BJ (cell line): ENCODE measurements at regions not wholly inside any gene's neighbourhood (a gene's known extent, or its start where the extent isn't known, plus 50 kb on each side); places are given as distances from the start of the nearest gene placed in this dataset.
"Not testable (repeated sequence)": the region's sequence is repeated elsewhere in the genome, so short reads cannot be mapped to it uniquely, and the experiment has no call there.

Experiments
- CTCF ChIA-PET: fragments of 350-600 bp; formaldehyde crosslinking; extraction: SDS; loops from one replicate; lab custom pipeline; 2021; ENCODE audit warnings: antibody characterized with exemption, inconsistent platforms; lab: Yijun Ruan, JAX
- POLR2A ChIA-PET: fragments of 300-600 bp; sonication (Branson Sonifier 250); formaldehyde crosslinking; extraction: SDS; loops from one replicate; lab custom pipeline; 2021; ENCODE audit warnings: antibody characterized with exemption; lab: Charles Lee
- DNase-seq: peaks from one replicate; pipeline ENCODE4 v3.0.0-alpha.2; 2011; ENCODE audit warnings: low read depth
- H3K27me3 ChIP-seq: 2 replicates; pipeline ENCODE4 v1.6.0; 2011; ENCODE audit warnings: low read length; ENCODE audit not compliant: control insufficient read depth, insufficient read depth
- H3K36me3 ChIP-seq: 2 replicates; pipeline ENCODE4 v1.5.1; 2011; ENCODE audit warnings: low read length; ENCODE audit not compliant: control insufficient read depth, insufficient read depth
- H3K4me3 ChIP-seq: 2 replicates; pipeline ENCODE4 v1.5.1; 2011; ENCODE audit warnings: low read depth, mild to moderate bottlenecking, control low read depth, low read length
- TF ChIP-seq, protein P1 (sequence below): IDR thresholded peaks from 2 replicates; pipeline ENCODE4 v1.5.1; 2011; ENCODE audit warnings: low read depth, mild to moderate bottlenecking, control low read depth, inconsistent platforms, low read length, moderate library complexity; ENCODE audit not compliant: insufficient read depth

DNA sequence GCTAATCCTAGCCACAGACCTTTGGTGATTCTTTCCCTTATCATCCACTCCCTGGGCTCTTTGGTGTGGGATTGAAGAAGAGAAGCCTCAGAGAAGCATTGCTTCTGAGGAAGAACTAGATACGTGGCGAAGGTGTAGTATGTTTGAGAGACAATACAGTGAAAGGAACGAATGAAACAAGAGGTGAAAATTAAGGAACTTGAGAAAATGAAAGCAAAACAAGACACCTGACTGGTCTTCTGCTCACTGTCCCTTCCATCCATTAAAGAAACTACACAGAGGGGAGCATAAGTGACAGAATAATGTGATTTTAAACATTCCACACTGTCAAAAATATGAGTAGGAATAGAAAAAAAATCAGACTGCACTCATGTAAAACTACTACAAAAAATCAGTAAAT lies 219.6 kb upstream of the NPSR1 start:
- ChIA-PET CTCF (interaction anchor here (0.7 kb wide), 1 partner anchor 52 kb away, joined by 3 read pairs; no protein-coding TSS in a partner anchor), POLR2A (interaction anchor here (0.6 kb wide), 1 partner anchor 13 kb away, joined by 5 read pairs; no protein-coding TSS in a partner anchor)
- Histone ChIP-seq H3K27me3 (no peaks in the 10 kb centered on the region), H3K36me3 (no peaks in the 10 kb centered on the region), H3K4me3 (no peak overlapping the region)
- TF ChIP-seq, protein P1, sequence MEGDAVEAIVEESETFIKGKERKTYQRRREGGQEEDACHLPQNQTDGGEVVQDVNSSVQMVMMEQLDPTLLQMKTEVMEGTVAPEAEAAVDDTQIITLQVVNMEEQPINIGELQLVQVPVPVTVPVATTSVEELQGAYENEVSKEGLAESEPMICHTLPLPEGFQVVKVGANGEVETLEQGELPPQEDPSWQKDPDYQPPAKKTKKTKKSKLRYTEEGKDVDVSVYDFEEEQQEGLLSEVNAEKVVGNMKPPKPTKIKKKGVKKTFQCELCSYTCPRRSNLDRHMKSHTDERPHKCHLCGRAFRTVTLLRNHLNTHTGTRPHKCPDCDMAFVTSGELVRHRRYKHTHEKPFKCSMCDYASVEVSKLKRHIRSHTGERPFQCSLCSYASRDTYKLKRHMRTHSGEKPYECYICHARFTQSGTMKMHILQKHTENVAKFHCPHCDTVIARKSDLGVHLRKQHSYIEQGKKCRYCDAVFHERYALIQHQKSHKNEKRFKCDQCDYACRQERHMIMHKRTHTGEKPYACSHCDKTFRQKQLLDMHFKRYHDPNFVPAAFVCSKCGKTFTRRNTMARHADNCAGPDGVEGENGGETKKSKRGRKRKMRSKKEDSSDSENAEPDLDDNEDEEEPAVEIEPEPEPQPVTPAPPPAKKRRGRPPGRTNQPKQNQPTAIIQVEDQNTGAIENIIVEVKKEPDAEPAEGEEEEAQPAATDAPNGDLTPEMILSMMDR, result no peak
- no peak for DNase-seq

DNA sequence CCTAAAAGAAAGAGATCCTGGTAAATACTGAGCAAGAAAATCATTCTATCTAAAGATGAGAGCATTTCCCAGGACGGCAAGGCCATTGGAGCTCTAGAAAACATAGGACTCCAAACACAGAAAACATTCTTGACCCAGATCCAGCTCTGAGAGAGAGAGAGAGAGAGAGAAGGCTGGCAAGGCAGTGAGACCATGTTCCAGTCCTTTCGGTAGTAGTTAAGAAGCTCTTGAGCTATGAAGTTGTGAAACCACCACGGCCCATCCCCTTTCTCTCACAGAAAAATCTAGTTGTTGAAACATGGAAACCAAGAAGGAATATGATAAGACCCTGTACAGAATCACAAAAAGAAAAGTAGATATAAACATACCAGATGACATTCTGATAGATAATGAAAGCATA lies 212.4 kb upstream of the NPSR1 start:
- Histone ChIP-seq H3K36me3 (no peaks in the 10 kb centered on the region), H3K27me3 (no peaks in the 10 kb centered on the region), H3K4me3 (no peak overlapping the region)
- ChIA-PET POLR2A (no interaction called here), CTCF (no interaction called here)
- TF ChIP-seq, protein P1, result no peak
- DNase-seq, result no peak

DNA sequence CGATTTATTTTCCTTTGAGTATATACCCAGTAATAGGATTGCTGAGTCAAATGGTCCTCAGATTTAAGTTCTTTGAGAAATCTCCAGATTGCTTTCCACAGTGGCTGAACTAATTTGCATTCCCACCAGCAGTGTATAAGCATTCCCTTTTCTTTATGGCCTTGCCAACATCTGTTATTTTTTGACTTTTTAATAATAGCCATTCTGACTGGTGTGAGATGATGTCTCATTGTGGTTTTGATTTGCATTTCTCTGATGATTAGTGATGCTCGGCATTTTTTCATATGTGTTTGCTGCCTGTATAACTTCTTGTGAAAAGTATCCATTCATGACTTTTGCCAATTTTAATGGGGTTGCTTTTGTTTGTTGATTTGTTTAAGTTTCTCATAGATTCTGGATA lies 209.5 kb upstream of the NPSR1 start:
- POLR2A ChIA-PET, H3K4me3 ChIP-seq, H3K27me3 ChIP-seq, H3K36me3 ChIP-seq, CTCF ChIA-PET, DNase-seq: not testable (repeated sequence)

DNA sequence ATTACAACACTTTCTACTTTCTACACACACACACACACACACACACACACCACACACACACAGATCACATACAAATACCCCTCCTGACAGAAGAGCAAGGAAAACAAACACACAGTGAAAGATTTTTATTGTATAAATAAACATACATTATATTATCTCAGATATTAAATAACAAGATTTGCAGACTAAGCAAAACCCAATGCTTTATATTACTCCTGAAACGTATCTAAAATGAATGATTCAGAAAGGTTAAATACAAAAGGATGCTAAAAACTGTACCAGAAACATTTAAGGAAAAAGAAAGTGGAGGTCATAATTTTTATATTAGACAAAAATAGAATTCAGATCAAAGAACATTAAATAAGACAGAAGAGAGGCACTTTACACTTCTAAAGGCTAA lies 208.3 kb upstream of the NPSR1 start:
- Histone ChIP-seq H3K27me3 (no peaks in the 10 kb centered on the region), H3K36me3 (no peaks in the 10 kb centered on the region), H3K4me3 (no peak overlapping the region)
- no peak for DNase-seq
- TF ChIP-seq, protein P1, result no peak
- CTCF ChIA-PET, result interaction anchor here (1.0 kb wide), 1 partner anchor 8 kb away, joined by 3 read pairs; no protein-coding TSS in a partner anchor
- POLR2A ChIA-PET, result no interaction called here

DNA sequence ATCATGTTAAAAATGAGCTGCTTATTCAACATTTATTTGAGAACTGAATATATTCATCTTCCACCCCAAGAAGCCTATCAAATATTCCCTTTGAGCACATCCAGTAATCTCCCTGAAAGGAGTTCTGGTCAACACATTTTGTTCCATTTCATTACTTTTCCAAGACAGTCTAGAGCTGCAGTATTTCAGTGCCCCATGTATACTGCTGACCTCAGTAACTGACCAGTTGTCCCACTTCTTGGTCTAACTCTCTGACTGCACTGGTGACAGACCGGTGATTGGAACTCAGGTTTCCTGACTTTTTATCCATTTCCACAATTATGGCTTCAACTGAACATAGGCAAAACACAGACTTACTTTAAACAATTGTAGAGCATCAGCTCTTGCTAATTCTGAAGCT lies 206.8 kb upstream of the NPSR1 start:
- Histone ChIP-seq H3K36me3 (no peaks in the 10 kb centered on the region), H3K27me3 (no peaks in the 10 kb centered on the region), H3K4me3 (no peak overlapping the region)
- TF ChIP-seq, protein P1, result no peak
- no peak for DNase-seq
- CTCF ChIA-PET, result interaction anchor here (1.2 kb wide), 1 partner anchor 131 kb away, joined by 4 read pairs; no protein-coding TSS in a partner anchor
- POLR2A ChIA-PET, result no interaction called here

DNA sequence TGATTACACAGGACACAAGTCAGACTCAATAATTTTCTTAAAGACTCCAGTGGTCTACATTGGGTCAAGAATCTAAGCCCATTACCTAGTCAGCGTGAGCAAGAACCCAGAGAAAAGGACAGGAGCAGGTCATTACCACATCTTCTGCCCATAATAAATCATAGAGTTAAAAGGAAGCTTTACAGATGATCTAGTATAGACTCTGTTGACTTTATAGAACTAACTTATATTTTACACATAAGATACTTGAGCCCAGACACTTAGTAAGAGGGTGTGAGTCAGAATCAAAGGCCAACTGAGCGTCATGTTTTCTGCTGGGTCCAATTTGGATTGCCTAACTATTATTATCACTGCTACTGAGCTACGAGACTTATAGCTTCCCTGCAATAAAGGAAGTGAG lies 206.1 kb upstream of the NPSR1 start:
- ChIA-PET POLR2A (no interaction called here), CTCF (interaction anchor here (1.2 kb wide), 1 partner anchor 131 kb away, joined by 4 read pairs; no protein-coding TSS in a partner anchor)
- no peaks in the 10 kb centered on the region for H3K36me3 ChIP-seq
- H3K27me3 ChIP-seq, result no peaks in the 10 kb centered on the region
- H3K4me3 ChIP-seq, result no peak overlapping the region
- TF ChIP-seq, protein P1, result no peak
- no peak for DNase-seq
